ENCODE measurements at regions not wholly inside any gene's neighbourhood (a gene's known extent, or its start where the extent isn't known, plus 50 kb on each side); places are given as distances from the start of the nearest gene placed in this dataset.

GRCh38 chr17:79546386-79546785 is 64.5 kb downstream of the RBFOX3 start:
- H3K27me3 ChIP-seq (ENCODE audit: low read length), result peaks cover 96% of the 10 kb centered on the region
- H3K27ac ChIP-seq (ENCODE audit: low read length), result no peak overlapping the region
- no TSS peak for BruUV-seq (replicated peaks)
- H3F3A ChIP-seq (ENCODE audit: low read length, unreplicated experiment), result no peaks in the 10 kb centered on the region
- H3K4me2 ChIP-seq (ENCODE audit: low read length), result no peak overlapping the region
- H3K4me1 ChIP-seq (ENCODE audit: insufficient read depth, low read length), result no peaks in the 10 kb centered on the region
- H3K9me3 ChIP-seq (ENCODE audit: low read length), result no peaks in the 10 kb centered on the region
- no peaks in the 10 kb centered on the region for H3K79me2 ChIP-seq (ENCODE audit: low read length)
- CTCF ChIA-PET, result no interaction called here
- TF ChIP-seq EZH2 (IDR thresholded peaks at IDR 0.05; ENCODE audit: low read length, unreplicated experiment) (no peak), EZH2phosphoT487 (IDR thresholded peaks at IDR 0.05; ENCODE audit: borderline replicate concordance, low read length) (no peak)
- TF ChIP-seq, protein P1, sequence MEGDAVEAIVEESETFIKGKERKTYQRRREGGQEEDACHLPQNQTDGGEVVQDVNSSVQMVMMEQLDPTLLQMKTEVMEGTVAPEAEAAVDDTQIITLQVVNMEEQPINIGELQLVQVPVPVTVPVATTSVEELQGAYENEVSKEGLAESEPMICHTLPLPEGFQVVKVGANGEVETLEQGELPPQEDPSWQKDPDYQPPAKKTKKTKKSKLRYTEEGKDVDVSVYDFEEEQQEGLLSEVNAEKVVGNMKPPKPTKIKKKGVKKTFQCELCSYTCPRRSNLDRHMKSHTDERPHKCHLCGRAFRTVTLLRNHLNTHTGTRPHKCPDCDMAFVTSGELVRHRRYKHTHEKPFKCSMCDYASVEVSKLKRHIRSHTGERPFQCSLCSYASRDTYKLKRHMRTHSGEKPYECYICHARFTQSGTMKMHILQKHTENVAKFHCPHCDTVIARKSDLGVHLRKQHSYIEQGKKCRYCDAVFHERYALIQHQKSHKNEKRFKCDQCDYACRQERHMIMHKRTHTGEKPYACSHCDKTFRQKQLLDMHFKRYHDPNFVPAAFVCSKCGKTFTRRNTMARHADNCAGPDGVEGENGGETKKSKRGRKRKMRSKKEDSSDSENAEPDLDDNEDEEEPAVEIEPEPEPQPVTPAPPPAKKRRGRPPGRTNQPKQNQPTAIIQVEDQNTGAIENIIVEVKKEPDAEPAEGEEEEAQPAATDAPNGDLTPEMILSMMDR (conservative IDR thresholded peaks at IDR 0.05; ENCODE audit: low read depth, low read length), result no peak
- ATAC-seq, result no peak
- no peak overlapping the region for H3K4me3 ChIP-seq (ENCODE audit: low read length)
- intact Hi-C loops (cut with micrococcal nuclease), result no loop called here
- no peak overlapping the region for H3K9ac ChIP-seq (ENCODE audit: low read length)
- no peak for DNase-seq
- no peaks in the 10 kb centered on the region for H3K36me3 ChIP-seq (ENCODE audit: low read depth, low read length)
- H2AFZ ChIP-seq (ENCODE audit: low read length), result no peak overlapping the region
- POLR2A ChIA-PET (ENCODE audit: unreplicated experiment), result no interaction called here
- H3K9me2 ChIP-seq (replicated peaks; ENCODE audit: low read length), result no peaks in the 10 kb centered on the region
- H4K20me1 ChIP-seq (ENCODE audit: low read length), result no peaks in the 10 kb centered on the region

GRCh38 chr17:79545251-79546005 is 65.4 kb downstream of the RBFOX3 start:
- Histone ChIP-seq H3K9me3 (ENCODE audit: low read length) (no peaks in the 10 kb centered on the region), H2AFZ (ENCODE audit: low read length) (no peak overlapping the region), H3F3A (ENCODE audit: low read length, unreplicated experiment) (no peaks in the 10 kb centered on the region), H3K79me2 (ENCODE audit: low read length) (no peaks in the 10 kb centered on the region), H3K4me3 (ENCODE audit: low read length) (no peak overlapping the region), H4K20me1 (ENCODE audit: low read length) (no peaks in the 10 kb centered on the region), H3K9me2 (replicated peaks; ENCODE audit: low read length) (no peaks in the 10 kb centered on the region), H3K36me3 (ENCODE audit: low read depth, low read length) (no peaks in the 10 kb centered on the region), H3K9ac (ENCODE audit: low read length) (no peak overlapping the region), H3K4me1 (ENCODE audit: insufficient read depth, low read length) (no peaks in the 10 kb centered on the region), H3K27ac (ENCODE audit: low read length) (no peak overlapping the region), H3K4me2 (ENCODE audit: low read length) (no peak overlapping the region), H3K27me3 (ENCODE audit: low read length) (peaks cover 98% of the 10 kb centered on the region)
- ChIA-PET POLR2A (ENCODE audit: unreplicated experiment) (no interaction called here), CTCF (no interaction called here)
- ATAC-seq (no peak), DNase-seq (no peak)
- no TSS peak for BruUV-seq (replicated peaks)
- TF ChIP-seq EZH2phosphoT487 (IDR thresholded peaks at IDR 0.05; ENCODE audit: borderline replicate concordance, low read length), result no peak
- TF ChIP-seq, protein P1 (conservative IDR thresholded peaks at IDR 0.05; ENCODE audit: low read depth, low read length), result no peak
- TF ChIP-seq EZH2 (IDR thresholded peaks at IDR 0.05; ENCODE audit: low read length, unreplicated experiment), result no peak
- intact Hi-C loops (cut with micrococcal nuclease), result no loop called here

DNA sequence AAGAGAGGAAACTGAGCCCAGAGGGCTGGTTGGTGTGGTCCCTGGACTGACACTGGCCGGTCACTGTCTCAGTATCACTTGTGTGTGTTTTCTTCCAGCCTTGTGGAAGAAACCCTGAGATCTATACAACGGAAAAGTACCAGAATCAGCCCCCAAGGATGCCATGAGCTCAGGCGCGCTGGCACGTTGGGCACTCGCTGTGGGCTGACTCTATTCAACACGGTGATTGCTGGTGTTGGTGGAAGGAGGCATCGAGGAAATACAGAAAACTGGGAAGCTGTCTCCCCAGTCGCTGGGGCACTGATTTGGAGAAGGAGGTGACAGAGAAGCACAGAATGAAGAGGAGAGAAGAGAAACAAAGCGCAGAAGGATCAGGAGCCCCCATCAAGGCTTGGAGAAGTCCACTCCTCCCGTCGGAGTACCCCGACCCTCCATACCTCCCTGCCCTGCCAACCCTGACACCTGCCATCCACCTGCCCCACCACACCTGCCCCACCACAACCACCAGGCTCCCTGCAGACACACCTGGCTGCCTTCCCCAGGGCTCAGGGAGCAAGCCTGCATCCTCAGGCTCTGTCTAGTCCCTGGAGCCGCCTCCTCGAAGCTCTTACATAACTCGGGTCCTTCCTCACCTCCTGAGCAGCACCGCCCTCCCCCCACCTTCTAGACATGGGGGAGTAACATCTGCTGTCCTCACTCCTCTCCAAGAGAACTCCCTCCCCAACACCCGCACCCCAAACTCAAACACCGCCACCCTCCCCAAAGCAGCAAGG is 66.5 kb downstream of the RBFOX3 start:
- H3K79me2 ChIP-seq (ENCODE audit: low read length), result no peaks in the 10 kb centered on the region
- ATAC-seq (no peak), DNase-seq (no peak)
- no peak overlapping the region for H3K4me2 ChIP-seq (ENCODE audit: low read length)
- no peaks in the 10 kb centered on the region for H3K9me2 ChIP-seq (replicated peaks; ENCODE audit: low read length)
- no peak overlapping the region for H2AFZ ChIP-seq (ENCODE audit: low read length)
- intact Hi-C loops (cut with micrococcal nuclease), result no loop called here
- no TSS peak for BruUV-seq (replicated peaks)
- ChIA-PET POLR2A (ENCODE audit: unreplicated experiment) (no interaction called here), CTCF (no interaction called here)
- no peak for TF ChIP-seq EZH2phosphoT487 (IDR thresholded peaks at IDR 0.05; ENCODE audit: borderline replicate concordance, low read length)
- TF ChIP-seq, protein P1 (conservative IDR thresholded peaks at IDR 0.05; ENCODE audit: low read depth, low read length), result no peak
- no peak for TF ChIP-seq EZH2 (IDR thresholded peaks at IDR 0.05; ENCODE audit: low read length, unreplicated experiment)
- H3K9ac ChIP-seq (ENCODE audit: low read length), result no peak overlapping the region
- H3F3A ChIP-seq (ENCODE audit: low read length, unreplicated experiment), result no peaks in the 10 kb centered on the region
- H3K36me3 ChIP-seq (ENCODE audit: low read depth, low read length), result no peaks in the 10 kb centered on the region
- H3K27me3 ChIP-seq (ENCODE audit: low read length), result peaks cover 98% of the 10 kb centered on the region
- no peak overlapping the region for H3K27ac ChIP-seq (ENCODE audit: low read length)
- H4K20me1 ChIP-seq (ENCODE audit: low read length), result no peaks in the 10 kb centered on the region
- no peak overlapping the region for H3K4me3 ChIP-seq (ENCODE audit: low read length)
- H3K4me1 ChIP-seq (ENCODE audit: insufficient read depth, low read length), result no peaks in the 10 kb centered on the region
- H3K9me3 ChIP-seq (ENCODE audit: low read length), result no peaks in the 10 kb centered on the region
